Hematopoietic multipotent progenitor cell treated with erythropoietin and hydrocortisone succinate and interleukin-3 and kit ligand, for 8 days (in vitro differentiated cells): ENCODE measurements at regions not wholly inside any gene's neighbourhood (a gene's known extent, or its start where the extent isn't known, plus 50 kb on each side); places are given as distances from the start of the nearest gene placed in this dataset.

Source experiments
- DNase-seq: peaks from one replicate; pipeline ENCODE4 v3.0.0-alpha.2; 2015

GRCh38 chr12:58544281-58544680, 376.0 kb downstream of the LRIG3 start:
- DNase-seq, result no peak

- DNase-seq, result no peak
These were observed 373.1 kb downstream of the LRIG3 start for GRCh38 chr12:58547217-58547616.

- DNase-seq, result no peak
These were observed 371.5 kb downstream of the LRIG3 start for GRCh38 chr12:58548801-58549200.

GRCh38 chr12:58554522-58555157, 365.7 kb downstream of the LRIG3 start:
- no peak for DNase-seq

- DNase-seq, result no peak
These were observed 363.1 kb downstream of the LRIG3 start for GRCh38 chr12:58557171-58557570.

GRCh38 chr12:58557661-58558060, 362.6 kb downstream of the LRIG3 start:
- no peak for DNase-seq

- no peak for DNase-seq
These were observed 356.7 kb downstream of the LRIG3 start for GRCh38 chr12:58563621-58564020.

- DNase-seq, result no peak
These were observed 355.6 kb downstream of the LRIG3 start for GRCh38 chr12:58564721-58565120.

GRCh38 chr12:58566599-58566998, 353.7 kb downstream of the LRIG3 start:
- no peak for DNase-seq

- DNase-seq, result no peak
These were observed 353.1 kb downstream of the LRIG3 start for GRCh38 chr12:58567189-58567588.

- DNase-seq, result no peak
These were observed 349.9 kb downstream of the LRIG3 start for GRCh38 chr12:58570411-58570810.

- no peak for DNase-seq
These were observed 345.0 kb downstream of the LRIG3 start for GRCh38 chr12:58575256-58575655.

- DNase-seq, result no peak
These were observed 344.2 kb downstream of the LRIG3 start for GRCh38 chr12:58576081-58576480.

GRCh38 chr12:58576916-58577315, 343.4 kb downstream of the LRIG3 start:
- no peak for DNase-seq

- no peak for DNase-seq
These were observed 340.2 kb downstream of the LRIG3 start for GRCh38 chr12:58580095-58580494.

- DNase-seq, result no peak
These were observed 336.8 kb downstream of the LRIG3 start for GRCh38 chr12:58583529-58583928.

GRCh38 chr12:58583940-58584339, 336.4 kb downstream of the LRIG3 start:
- DNase-seq, result no peak

- no peak for DNase-seq
These were observed 335.4 kb downstream of the LRIG3 start for GRCh38 chr12:58584880-58585279.

- no peak for DNase-seq
These were observed 333.5 kb downstream of the LRIG3 start for GRCh38 chr12:58586762-58587161.

- no peak for DNase-seq
These were observed 331.5 kb downstream of the LRIG3 start for GRCh38 chr12:58588770-58589169.

GRCh38 chr12:58592475-58593207, 327.7 kb downstream of the LRIG3 start:
- no peak for DNase-seq

- DNase-seq, result no peak
These were observed 326.6 kb downstream of the LRIG3 start for GRCh38 chr12:58593557-58594304.

GRCh38 chr12:58596381-58596780, 323.9 kb downstream of the LRIG3 start:
- DNase-seq, result no peak

GRCh38 chr12:58601529-58601928, 318.8 kb downstream of the LRIG3 start:
- no peak for DNase-seq
